SK-N-SH treated with all-trans-retinoic acid at 6 μM for 48 hours (cell line): ENCODE measurements at regions not wholly inside any gene's neighbourhood (a gene's known extent, or its start where the extent isn't known, plus 50 kb on each side); places are given as distances from the start of the nearest gene placed in this dataset.

ENCODE experiments used
- CREB5 ChIP-seq: fragments of 250-450 bp; sonication (Bioruptor Pico); IDR thresholded peaks from 2 replicates; pipeline ENCODE4 v1.5.1; 2020; ENCODE audit warnings: low read depth, mild to moderate bottlenecking, moderate library complexity
- ISL1 ChIP-seq: fragments of 250-450 bp; sonication (Bioruptor Pico); IDR thresholded peaks from 2 replicates; pipeline ENCODE4 v2.1.2; 2022; ENCODE audit warnings: mild to moderate bottlenecking, moderate library complexity
- PATZ1 ChIP-seq: fragments of 250-450 bp; sonication (Bioruptor Pico); IDR thresholded peaks from 2 replicates; pipeline ENCODE4 v1.8.0; 2020; ENCODE audit warnings: mild to moderate bottlenecking, moderate library complexity, borderline replicate concordance
- PPARA ChIP-seq: fragments of 250-450 bp; sonication (Bioruptor Pico); IDR thresholded peaks from 2 replicates; pipeline ENCODE4 v1.5.0; 2020; ENCODE audit warnings: mild to moderate bottlenecking, borderline replicate concordance
- ZC3H10 ChIP-seq: fragments of 250-450 bp; sonication (Bioruptor Pico); IDR thresholded peaks from 2 replicates; pipeline ENCODE4 v1.5.1; 2021; ENCODE audit warnings: mild to moderate bottlenecking, moderate library complexity

GRCh38 chr6:81606965-81607381 lies 145.5 kb downstream of the TENT5A start:
- TF ChIP-seq PATZ1 (no peak), PPARA (CRISPR knock-in tag) (no peak), CREB5 (CRISPR knock-in tag) (no peak), ZC3H10 (no peak), ISL1 (CRISPR knock-in tag) (peak; percentile 48)
